Esophagus muscularis mucosa (tissue), 3 donors: ENCODE measurements at regions not wholly inside any gene's neighbourhood (a gene's known extent, or its start where the extent isn't known, plus 50 kb on each side); places are given as distances from the start of the nearest gene placed in this dataset.

Experiments
- POLR2AphosphoS5 ChIP-seq, 2 donors: sonication (generic); formaldehyde crosslinking; IDR thresholded peaks; one replicate each; pipeline ENCODE4 v1.6.1; 2017; ENCODE audit warnings: antibody characterized with exemption in 2 of 2
- TF ChIP-seq, protein P1 (sequence below), 3 experiments: fragments of 200-600 bp in 2 of 3; fragments of 450-650 bp in 1 of 3; sonication (generic) in 2 of 3; IDR thresholded peaks; one replicate each; pipeline ENCODE4 v1.5.1; 2017 to 2019; ENCODE audit warnings: antibody characterized with exemption in 3 of 3, mild to moderate bottlenecking in 2 of 3, moderate library complexity in 1 of 3

DNA sequence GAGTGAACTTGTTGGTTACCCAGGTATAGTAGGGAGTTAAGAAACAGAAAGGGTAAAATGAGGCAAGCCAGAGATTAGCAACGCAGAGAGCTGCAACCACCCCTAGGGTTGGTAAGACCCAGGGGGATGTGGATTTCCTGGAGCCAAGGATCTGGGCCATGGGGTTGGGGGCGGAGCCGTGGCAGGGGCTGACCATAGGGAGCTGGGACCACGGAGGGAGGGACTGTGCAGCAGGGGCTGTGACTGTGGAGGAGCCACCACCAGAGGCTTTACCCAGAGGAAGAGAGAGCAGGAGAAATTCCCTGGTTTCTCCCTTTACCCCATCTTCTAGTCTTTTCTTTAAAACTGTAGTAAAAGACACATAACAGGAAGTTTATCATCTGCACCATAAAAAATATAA, 58.6 kb upstream of the BAIAP2L1 start:
- TF ChIP-seq POLR2AphosphoS5 (IDR thresholded peaks at IDR 0.05): no peak
- TF ChIP-seq, protein P1, sequence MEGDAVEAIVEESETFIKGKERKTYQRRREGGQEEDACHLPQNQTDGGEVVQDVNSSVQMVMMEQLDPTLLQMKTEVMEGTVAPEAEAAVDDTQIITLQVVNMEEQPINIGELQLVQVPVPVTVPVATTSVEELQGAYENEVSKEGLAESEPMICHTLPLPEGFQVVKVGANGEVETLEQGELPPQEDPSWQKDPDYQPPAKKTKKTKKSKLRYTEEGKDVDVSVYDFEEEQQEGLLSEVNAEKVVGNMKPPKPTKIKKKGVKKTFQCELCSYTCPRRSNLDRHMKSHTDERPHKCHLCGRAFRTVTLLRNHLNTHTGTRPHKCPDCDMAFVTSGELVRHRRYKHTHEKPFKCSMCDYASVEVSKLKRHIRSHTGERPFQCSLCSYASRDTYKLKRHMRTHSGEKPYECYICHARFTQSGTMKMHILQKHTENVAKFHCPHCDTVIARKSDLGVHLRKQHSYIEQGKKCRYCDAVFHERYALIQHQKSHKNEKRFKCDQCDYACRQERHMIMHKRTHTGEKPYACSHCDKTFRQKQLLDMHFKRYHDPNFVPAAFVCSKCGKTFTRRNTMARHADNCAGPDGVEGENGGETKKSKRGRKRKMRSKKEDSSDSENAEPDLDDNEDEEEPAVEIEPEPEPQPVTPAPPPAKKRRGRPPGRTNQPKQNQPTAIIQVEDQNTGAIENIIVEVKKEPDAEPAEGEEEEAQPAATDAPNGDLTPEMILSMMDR (IDR thresholded peaks at IDR 0.05): no peak
